ENCODE measurements at regions not wholly inside any gene's neighbourhood (a gene's known extent, or its start where the extent isn't known, plus 50 kb on each side); places are given as distances from the start of the nearest gene placed in this dataset.

GRCh38 chr16:6170022-6170421 lies 1072.4 kb upstream of the EEF2KMT start:
- TF ChIP-seq CTCF (IDR thresholded peaks at IDR 0.05) (no peak), POLR2A (IDR thresholded peaks at IDR 0.05) (no peak)
